ENCODE measurements at regions not wholly inside any gene's neighbourhood (a gene's known extent, or its start where the extent isn't known, plus 50 kb on each side); places are given as distances from the start of the nearest gene placed in this dataset.
"Not testable (repeated sequence)": the region's sequence is repeated elsewhere in the genome, so short reads cannot be mapped to it uniquely, and the experiment has no call there.

- not testable (repeated sequence) for H3K4me3 ChIP-seq (ENCODE audit: low read length)
Observed at GRCh38 chr2:89231241-89231640, 539.8 kb downstream of the RPIA start.

GRCh38 chr2:89233931-89234330, 542.5 kb downstream of the RPIA start:
- H3K4me3 ChIP-seq (ENCODE audit: low read length); DNase-seq (ENCODE audit: low read depth, low spot score): not testable (repeated sequence)

More at GRCh38 chr2:89231241-89231640, 539.8 kb downstream of the RPIA start:
- DNase-seq (ENCODE audit: low read depth, low spot score) = not testable (repeated sequence)

GRCh38 chr2:89234818-89235466, 543.5 kb downstream of the RPIA start:
- H3K4me3 ChIP-seq (ENCODE audit: low read length); DNase-seq (ENCODE audit: low read depth, low spot score): not testable (repeated sequence)

- not testable (repeated sequence) for H3K4me3 ChIP-seq (ENCODE audit: low read length); DNase-seq (ENCODE audit: low read depth, low spot score)
Observed at GRCh38 chr2:89236832-89237450, 545.5 kb downstream of the RPIA start.

GRCh38 chr2:89237783-89238182, 546.3 kb downstream of the RPIA start:
- H3K4me3 ChIP-seq (ENCODE audit: low read length); DNase-seq (ENCODE audit: low read depth, low spot score): not testable (repeated sequence)

- DNase-seq (ENCODE audit: low read depth, low spot score); H3K4me3 ChIP-seq (ENCODE audit: low read length): not testable (repeated sequence)
Observed at GRCh38 chr2:89243114-89243700, 551.7 kb downstream of the RPIA start.

GRCh38 chr2:89244407-89244806, 552.9 kb downstream of the RPIA start:
- not testable (repeated sequence) for DNase-seq (ENCODE audit: low read depth, low spot score)

GRCh38 chr2:89245478-89245877, 554.0 kb downstream of the RPIA start:
- not testable (repeated sequence) for DNase-seq (ENCODE audit: low read depth, low spot score); H3K4me3 ChIP-seq (ENCODE audit: low read length)

More at GRCh38 chr2:89244407-89244806, 552.9 kb downstream of the RPIA start:
- H3K4me3 ChIP-seq (ENCODE audit: low read length) = not testable (repeated sequence)

- not testable (repeated sequence) for H3K4me3 ChIP-seq (ENCODE audit: low read length); DNase-seq (ENCODE audit: low read depth, low spot score)
Observed at GRCh38 chr2:89246027-89246426, 554.6 kb downstream of the RPIA start.

GRCh38 chr2:89246620-89247019, 555.1 kb downstream of the RPIA start:
- DNase-seq (ENCODE audit: low read depth, low spot score); H3K4me3 ChIP-seq (ENCODE audit: low read length): not testable (repeated sequence)

GRCh38 chr2:89255013-89255412, 563.5 kb downstream of the RPIA start:
- not testable (repeated sequence) for H3K4me3 ChIP-seq (ENCODE audit: low read length); DNase-seq (ENCODE audit: low read depth, low spot score)

- DNase-seq (ENCODE audit: low read depth, low spot score) = not testable (repeated sequence)
Observed at GRCh38 chr2:89273443-89273842, 582.0 kb downstream of the RPIA start.

GRCh38 chr2:89280536-89280935, 589.1 kb downstream of the RPIA start:
- not testable (repeated sequence) for DNase-seq (ENCODE audit: low read depth, low spot score); H3K4me3 ChIP-seq (ENCODE audit: low read length)

More at GRCh38 chr2:89273443-89273842, 582.0 kb downstream of the RPIA start:
- not testable (repeated sequence) for H3K4me3 ChIP-seq (ENCODE audit: low read length)

- not testable (repeated sequence) for DNase-seq (ENCODE audit: low read depth, low spot score); H3K4me3 ChIP-seq (ENCODE audit: low read length)
Observed at GRCh38 chr2:89286448-89287080, 595.1 kb downstream of the RPIA start.

GRCh38 chr2:89287084-89287483, 595.6 kb downstream of the RPIA start:
- DNase-seq (ENCODE audit: low read depth, low spot score); H3K4me3 ChIP-seq (ENCODE audit: low read length): not testable (repeated sequence)

- not testable (repeated sequence) for H3K4me3 ChIP-seq (ENCODE audit: low read length)
Observed at GRCh38 chr2:89291717-89292298, 600.3 kb downstream of the RPIA start.

GRCh38 chr2:89293399-89293798, 601.9 kb downstream of the RPIA start:
- H3K4me3 ChIP-seq (ENCODE audit: low read length); DNase-seq (ENCODE audit: low read depth, low spot score): not testable (repeated sequence)

More at GRCh38 chr2:89291717-89292298, 600.3 kb downstream of the RPIA start:
- DNase-seq (ENCODE audit: low read depth, low spot score) = not testable (repeated sequence)

GRCh38 chr2:89294335-89294734, 602.9 kb downstream of the RPIA start:
- H3K4me3 ChIP-seq (ENCODE audit: low read length); DNase-seq (ENCODE audit: low read depth, low spot score): not testable (repeated sequence)

GRCh38 chr2:89296820-89297398, 605.4 kb downstream of the RPIA start:
- not testable (repeated sequence) for H3K4me3 ChIP-seq (ENCODE audit: low read length); DNase-seq (ENCODE audit: low read depth, low spot score)

Data from Jurkat, Clone E6-1 (cell line).